Activated effector memory CD4-positive, alpha-beta T cell treated with anti-CD3 and anti-CD28 coated beads, Interleukin-2, amount 50 U/mL, for 16 hours (primary cell): ENCODE measurements at regions not wholly inside any gene's neighbourhood (a gene's known extent, or its start where the extent isn't known, plus 50 kb on each side); places are given as distances from the start of the nearest gene placed in this dataset.
"Not testable (repeated sequence)": the region's sequence is repeated elsewhere in the genome, so short reads cannot be mapped to it uniquely, and the experiment has no call there.

Experiments used
- DNase-seq: peaks from one replicate; pipeline ENCODE4 v3.0.0-alpha.2; 2020

GRCh38 chrX:27404366-27404765 lies 58.8 kb downstream of the PPP4R3C start:
- no peak for DNase-seq

GRCh38 chrX:27399146-27399456 lies 64.0 kb downstream of the PPP4R3C start:
- no peak for DNase-seq

DNA sequence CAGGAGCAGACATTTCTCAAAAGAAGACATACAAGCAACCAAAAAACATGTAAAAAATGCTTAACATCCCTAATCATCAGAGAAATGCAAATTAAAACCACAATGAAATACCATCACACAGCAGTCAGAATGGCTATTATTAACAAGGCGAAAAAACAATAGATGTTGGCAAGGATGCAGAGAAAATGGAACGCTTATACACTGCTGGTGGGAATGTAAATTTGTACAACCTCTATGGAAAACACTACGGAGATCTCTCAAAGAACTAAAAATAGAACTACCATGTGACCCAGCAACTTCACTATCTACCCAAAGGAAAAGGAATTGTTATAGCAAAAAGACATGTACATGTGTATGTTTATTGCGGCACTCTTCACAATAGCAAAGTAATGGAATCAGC lies 71.5 kb downstream of the PPP4R3C start:
- DNase-seq, result no peak

- no peak for DNase-seq
These were observed 81.7 kb downstream of the PPP4R3C start for GRCh38 chrX:27381419-27381818.

DNA sequence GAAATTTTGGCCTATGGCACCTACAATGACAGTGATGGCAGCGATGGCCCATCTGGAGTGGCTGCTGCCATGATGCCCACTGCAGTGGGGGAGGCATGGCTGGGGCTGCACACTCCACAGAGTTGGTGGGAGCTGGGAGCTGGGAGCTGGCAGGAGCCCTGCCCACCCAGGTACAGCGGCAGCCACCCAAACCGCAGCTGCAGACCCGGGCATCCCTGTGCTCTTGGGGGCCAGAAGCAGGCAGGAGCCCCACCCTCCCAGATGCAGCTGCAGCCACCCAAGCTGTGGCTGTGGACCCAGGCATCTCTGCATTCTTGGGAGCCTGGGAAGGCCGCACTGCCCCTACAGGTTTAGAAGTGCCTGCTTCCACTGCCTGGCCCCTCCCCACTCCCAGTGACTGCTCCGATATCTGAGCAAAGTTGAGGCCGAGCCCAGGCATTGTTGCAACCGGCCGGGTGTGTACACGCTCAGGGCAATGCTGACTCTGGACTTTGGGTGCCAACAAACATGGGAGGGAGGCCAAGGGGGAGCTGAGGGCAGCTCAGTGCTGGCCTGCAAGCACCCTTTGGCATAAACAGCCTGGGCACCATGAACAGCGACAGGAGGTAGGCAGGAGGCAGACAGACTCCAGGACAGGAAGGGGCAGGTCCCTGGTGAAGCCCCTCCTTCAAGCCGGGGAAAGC lies 82.8 kb downstream of the PPP4R3C start:
- DNase-seq, result no peak

DNA sequence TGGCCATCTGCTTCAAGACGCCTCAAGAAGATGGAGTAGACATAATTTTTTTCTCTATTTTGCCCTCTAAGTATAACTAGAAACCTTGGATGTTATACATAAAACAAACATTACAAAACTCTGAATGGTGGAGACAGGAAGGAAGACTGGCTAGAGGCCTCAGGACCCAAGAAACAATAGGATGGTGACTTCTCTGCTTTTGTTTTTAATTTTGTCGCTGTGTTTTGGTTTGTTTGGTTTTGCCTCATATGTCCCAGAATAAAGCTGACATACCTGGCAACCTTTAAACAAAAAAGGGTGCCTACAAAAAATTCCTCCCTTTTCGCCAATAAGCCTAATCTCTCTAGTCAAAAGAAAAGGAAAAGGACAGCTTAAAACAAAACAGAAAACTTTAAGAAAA lies 109.1 kb downstream of the PPP4R3C start:
- no peak for DNase-seq

- DNase-seq, result no peak
These were observed 112.7 kb downstream of the PPP4R3C start for GRCh38 chrX:27350476-27350875.

GRCh38 chrX:27336466-27337091 lies 126.6 kb downstream of the PPP4R3C start:
- peak; percentile 63 for DNase-seq

- no peak for DNase-seq
These were observed 141.5 kb downstream of the PPP4R3C start for GRCh38 chrX:27321632-27322031.

GRCh38 chrX:27309406-27309805 lies 153.7 kb downstream of the PPP4R3C start:
- no peak for DNase-seq

DNA sequence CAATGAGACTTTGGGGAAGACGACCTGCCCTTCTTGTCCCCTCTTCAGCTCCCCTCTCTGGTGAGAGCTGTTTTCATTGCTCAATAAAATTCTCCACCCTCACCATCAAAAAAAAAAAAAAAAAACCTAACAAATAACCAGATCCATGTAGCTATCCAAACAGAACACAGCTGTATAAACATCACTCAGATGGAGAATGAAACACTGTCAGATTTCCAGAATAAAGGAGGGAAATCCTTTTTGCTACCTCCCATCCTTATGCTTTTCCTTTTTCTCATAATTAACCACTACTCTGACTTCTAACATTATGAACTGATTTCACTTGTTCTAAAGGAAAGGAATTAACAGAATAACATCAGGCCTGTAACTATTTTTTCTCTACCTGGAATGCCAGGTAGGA lies 155.6 kb downstream of the PPP4R3C start:
- DNase-seq, result no peak

DNA sequence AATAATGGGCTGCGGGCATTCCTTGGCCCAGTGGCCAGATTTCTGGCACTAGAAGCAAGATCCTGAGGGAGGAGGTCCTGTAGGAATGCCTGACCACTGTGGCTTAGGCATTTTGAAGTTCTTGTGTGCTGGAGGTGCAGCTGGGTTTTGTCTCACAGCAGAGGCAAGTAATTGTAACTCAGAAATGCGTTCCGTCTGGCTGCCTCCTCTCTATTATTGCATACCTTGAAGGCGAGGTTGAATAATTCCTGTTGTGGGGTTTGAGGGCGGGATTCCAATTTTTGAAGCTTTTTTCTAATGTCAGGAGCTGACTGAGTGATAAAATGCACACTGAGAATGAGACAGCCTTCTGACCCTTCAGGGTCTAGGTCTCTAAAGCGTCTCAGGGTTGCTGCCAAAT lies 170.6 kb downstream of the PPP4R3C start:
- DNase-seq, result not testable (repeated sequence)

- DNase-seq, result no peak
These were observed 186.4 kb downstream of the PPP4R3C start for GRCh38 chrX:27276751-27277150.

DNA sequence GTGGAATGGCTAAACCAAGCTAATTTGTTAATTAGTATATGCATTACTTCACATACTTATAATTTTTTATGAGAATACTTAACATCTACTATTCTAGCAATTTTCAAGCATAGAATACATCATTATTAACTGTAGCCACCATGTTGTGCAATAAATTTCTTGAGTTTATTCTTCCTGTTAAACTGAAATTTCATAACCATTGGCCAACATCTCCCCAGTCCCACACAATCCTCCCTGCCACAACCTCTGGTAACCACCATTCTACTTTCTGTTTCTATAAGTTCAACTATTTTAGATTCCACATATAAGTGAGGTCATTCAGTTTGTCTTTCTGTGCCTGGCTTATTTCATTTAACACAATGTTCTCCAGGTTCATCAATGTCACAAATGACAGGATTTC lies 208.5 kb downstream of the PPP4R3C start:
- DNase-seq, result no peak

DNA sequence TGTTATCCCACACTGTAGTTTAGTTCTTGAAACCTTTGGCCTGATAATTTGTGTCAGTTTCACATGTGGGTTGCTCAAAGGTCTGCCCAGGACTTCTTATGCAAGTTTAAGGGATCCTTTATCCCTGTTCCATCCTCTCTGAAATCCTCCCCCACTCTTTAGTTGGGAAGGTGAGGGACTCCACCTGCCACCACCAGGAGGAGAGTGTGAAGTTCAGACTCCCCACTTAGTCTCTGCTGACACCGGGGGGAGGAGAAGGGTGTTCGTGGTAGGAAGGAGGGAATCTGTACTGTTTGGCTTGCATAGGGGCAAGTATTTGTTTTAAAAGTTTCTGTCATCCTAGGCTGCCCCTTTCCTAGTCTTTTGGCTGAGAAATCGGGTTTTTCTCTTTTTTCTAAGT lies 211.8 kb downstream of the PPP4R3C start:
- no peak for DNase-seq

GRCh38 chrX:27242581-27242980 lies 220.6 kb downstream of the PPP4R3C start:
- no peak for DNase-seq

DNA sequence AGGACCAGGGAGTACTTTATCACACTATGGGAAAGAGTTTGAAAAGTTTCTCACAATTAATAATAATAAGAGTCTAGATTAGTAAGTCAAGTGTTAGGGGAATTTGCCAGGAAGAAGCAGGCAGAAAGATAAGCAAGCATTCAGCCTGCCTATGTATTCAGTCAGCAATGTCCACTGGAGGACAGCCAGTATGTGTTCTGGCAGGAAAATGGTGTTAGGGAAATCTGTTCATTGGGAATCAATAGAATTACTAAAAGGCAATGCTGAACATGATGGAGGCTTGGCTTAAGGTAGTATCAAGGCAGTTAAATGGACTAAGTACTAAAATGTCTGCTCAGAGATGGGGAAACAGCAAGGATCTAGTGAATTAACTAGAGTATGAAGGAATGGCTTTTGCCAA lies 221.2 kb downstream of the PPP4R3C start:
- no peak for DNase-seq

DNA sequence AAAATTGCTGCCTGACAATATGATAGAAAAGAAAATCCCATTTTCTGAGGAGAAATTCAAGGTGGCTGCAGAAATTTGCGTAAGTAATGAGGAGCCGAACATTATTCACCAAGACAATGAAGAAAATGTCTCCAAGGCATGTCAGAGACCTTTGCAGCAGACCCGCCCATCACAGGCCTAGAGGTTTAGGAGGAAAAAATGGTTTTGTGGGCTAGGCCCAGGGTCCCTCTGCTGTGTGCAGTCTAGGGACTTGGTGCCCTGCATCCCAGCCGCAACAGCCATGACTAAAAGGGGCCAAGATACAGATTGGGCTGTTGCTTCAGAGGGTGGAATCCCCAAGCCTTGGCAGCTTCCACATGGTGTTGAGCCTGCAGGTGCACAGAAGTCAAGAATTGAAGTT lies 223.1 kb downstream of the PPP4R3C start:
- DNase-seq, result not testable (repeated sequence)

GRCh38 chrX:27236681-27237080 lies 226.5 kb downstream of the PPP4R3C start:
- no peak for DNase-seq

GRCh38 chrX:27229721-27230120 lies 233.4 kb downstream of the PPP4R3C start:
- no peak for DNase-seq

DNA sequence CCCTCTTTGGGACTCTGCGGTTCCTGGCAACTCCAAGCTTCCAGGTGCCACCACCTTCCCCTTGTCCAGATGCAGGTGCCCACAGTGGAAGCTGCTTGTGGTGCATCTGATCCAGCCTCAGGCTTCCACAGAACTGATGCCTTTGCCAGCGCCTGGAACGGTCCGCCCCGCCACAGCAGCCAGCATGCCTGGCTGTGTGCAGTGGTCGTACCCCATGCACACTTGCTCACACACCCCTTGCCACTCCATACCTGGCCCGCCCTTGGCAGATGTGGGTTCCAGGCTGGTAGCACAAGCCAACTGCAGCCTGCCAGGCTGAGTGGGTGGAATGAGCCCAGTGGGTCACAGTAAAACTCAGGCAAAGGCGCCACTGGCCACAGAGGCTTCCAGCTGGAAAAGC lies 240.5 kb downstream of the PPP4R3C start:
- no peak for DNase-seq

DNA sequence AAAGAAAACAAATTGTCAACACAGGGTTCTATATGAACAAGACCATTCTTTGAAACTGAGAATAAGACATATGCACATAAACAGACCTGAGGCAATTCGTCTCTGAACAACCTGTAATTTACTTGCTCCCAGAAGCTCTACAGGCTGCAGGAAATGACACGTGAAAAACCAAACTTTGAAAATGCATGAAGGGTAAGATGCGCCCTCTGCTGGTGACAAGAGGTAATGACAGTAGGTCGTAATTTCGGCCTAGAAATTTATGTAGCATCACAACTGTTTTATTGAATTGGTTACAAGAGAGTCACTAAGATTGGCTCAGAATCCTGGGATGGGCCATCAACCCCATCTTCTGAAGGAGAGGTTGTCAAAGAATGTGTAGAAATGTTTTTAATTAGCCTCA lies 276.5 kb downstream of the PPP4R3C start:
- no peak for DNase-seq

DNA sequence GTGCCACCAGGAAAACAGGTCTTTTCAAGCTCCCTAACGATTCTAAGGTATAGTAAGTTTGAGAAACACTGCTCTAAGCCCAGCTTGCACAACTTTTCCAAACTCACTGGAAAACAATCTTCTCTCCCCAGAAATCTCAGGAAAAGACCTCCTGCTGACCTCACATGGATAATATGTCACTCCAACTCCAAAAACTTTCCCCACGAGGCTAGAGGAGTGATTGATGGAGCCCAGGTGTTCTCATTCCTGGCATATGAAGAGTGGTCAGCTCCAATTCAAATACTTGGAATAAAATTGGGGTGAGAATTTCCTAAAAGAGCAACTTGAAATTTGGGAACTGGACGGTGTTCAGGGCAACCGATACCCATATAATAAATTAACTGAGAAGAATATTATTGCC lies 299.9 kb downstream of the PPP4R3C start:
- no peak for DNase-seq

DNA sequence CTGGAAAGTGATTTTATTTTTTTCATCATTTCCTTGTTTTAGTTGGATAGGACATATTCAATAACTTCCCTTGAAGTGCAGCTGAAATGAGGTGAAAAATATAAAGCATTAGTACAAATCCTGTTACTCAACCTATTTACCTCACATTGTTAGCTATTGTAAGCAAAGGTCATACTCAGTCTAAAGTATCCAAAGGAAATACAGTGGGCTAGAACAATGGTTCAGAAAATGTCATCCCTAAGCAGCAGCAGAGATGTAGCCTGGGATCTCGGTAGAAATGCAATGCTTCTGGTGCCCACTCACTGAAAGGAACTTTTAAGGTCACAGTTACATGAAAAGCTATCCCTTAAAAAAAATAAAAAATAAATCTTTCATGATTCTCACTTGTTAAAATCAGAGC lies 300.6 kb downstream of the PPP4R3C start:
- no peak for DNase-seq

- peak; percentile 33 for DNase-seq
These were observed 306.2 kb downstream of the PPP4R3C start for GRCh38 chrX:27156921-27157320.
